Keratinocyte (primary cell): ENCODE measurements at regions not wholly inside any gene's neighbourhood (a gene's known extent, or its start where the extent isn't known, plus 50 kb on each side); places are given as distances from the start of the nearest gene placed in this dataset.

ENCODE experiments used
- DNase-seq: peaks from one replicate; pipeline ENCODE4 v3.0.0-alpha.2; 2011; ENCODE audit warnings: low read depth, missing footprints, low spot score
- FAIRE-seq: peaks from 2 replicates; lab custom pipeline; 2011; peaks lifted over from hg19 to GRCh38; lab: Jason Lieb, UNC
- H2AFZ ChIP-seq: 2 replicates; pipeline ENCODE4 v1.6.0; 2012; ENCODE audit warnings: low read length, control low read depth, inconsistent platforms; ENCODE audit not compliant: control insufficient read depth
- H3K27ac ChIP-seq: 2 replicates; pipeline ENCODE4 v1.5.1; 2011; ENCODE audit warnings: low read length; ENCODE audit not compliant: control insufficient read depth, insufficient read depth
- H3K27me3 ChIP-seq: 3 replicates; pipeline ENCODE4 v1.6.0; 2011; ENCODE audit warnings: low read length; ENCODE audit not compliant: control insufficient read depth, insufficient read depth; ENCODE audit errors: extremely low read depth
- H3K36me3 ChIP-seq, 2 experiments: 2 replicates in 1 of 2; 3 replicates in 1 of 2; pipeline ENCODE4 v1.5.1; 2011; ENCODE audit warnings: low read length in 2 of 2, mild to moderate bottlenecking in 1 of 2; ENCODE audit not compliant: control insufficient read depth in 2 of 2, insufficient read depth in 2 of 2; ENCODE audit errors: extremely low read depth in 1 of 2
- H3K4me1 ChIP-seq: 3 replicates; pipeline ENCODE4 v1.5.1; 2011; ENCODE audit warnings: low read length; ENCODE audit not compliant: control insufficient read depth, insufficient read depth; ENCODE audit errors: extremely low read depth
- H3K4me2 ChIP-seq: 3 replicates; pipeline ENCODE4 v1.6.0; 2011; ENCODE audit warnings: low read depth, low read length; ENCODE audit not compliant: control insufficient read depth, insufficient read depth; ENCODE audit errors: extremely low read depth
- H3K4me3 ChIP-seq, 3 experiments: fragments of 200-600 bp in 1 of 3; sonication (generic) in 1 of 3; 2 replicates in 2 of 3; 3 replicates in 1 of 3; pipeline ENCODE4 v1.5.1; 2011 to 2016; ENCODE audit warnings: low read length in 3 of 3, mild to moderate bottlenecking in 3 of 3, control low read depth in 2 of 3, inconsistent platforms in 1 of 3, low read depth in 1 of 3, mixed read lengths in 1 of 3, mixed run types in 1 of 3, moderate library complexity in 1 of 3; ENCODE audit not compliant: control insufficient read depth in 2 of 3, insufficient read depth in 2 of 3; ENCODE audit errors: extremely low read depth in 1 of 3
- H3K79me2 ChIP-seq: 2 replicates; pipeline ENCODE4 v1.6.0; 2012; ENCODE audit warnings: low read length; ENCODE audit not compliant: control insufficient read depth, insufficient read depth
- H3K9ac ChIP-seq: 3 replicates; pipeline ENCODE4 v1.6.0; 2011; ENCODE audit warnings: low read length; ENCODE audit not compliant: control insufficient read depth, insufficient read depth; ENCODE audit errors: extremely low read depth
- H3K9me1 ChIP-seq: 3 replicates; pipeline ENCODE4 v1.6.0; 2011; ENCODE audit warnings: low read length; ENCODE audit not compliant: control insufficient read depth, insufficient read depth; ENCODE audit errors: extremely low read depth
- H3K9me3 ChIP-seq: 2 replicates; pipeline ENCODE4 v1.5.1; 2012; ENCODE audit warnings: low read depth, low read length; ENCODE audit not compliant: control insufficient read depth
- H4K20me1 ChIP-seq: 3 replicates; pipeline ENCODE4 v1.6.0; 2011; ENCODE audit warnings: low read length; ENCODE audit not compliant: control insufficient read depth, insufficient read depth; ENCODE audit errors: extremely low read depth
- CTCF ChIP-seq, 3 experiments: IDR thresholded peaks in 1 of 3; conservative IDR thresholded peaks in 1 of 3; optimal IDR thresholded peaks in 1 of 3; 2 replicates in 2 of 3; 3 replicates in 1 of 3; pipeline versions ENCODE3 to v1.5.1; 2011; ENCODE audit warnings: low read length in 3 of 3, mild to moderate bottlenecking in 3 of 3, moderate library complexity in 2 of 3, control low read depth in 1 of 3, inconsistent platforms in 1 of 3; ENCODE audit not compliant: insufficient read depth in 2 of 3; ENCODE audit errors: extremely low read depth in 1 of 3
- EZH2 ChIP-seq: IDR thresholded peaks from one replicate; pipeline ENCODE4 v1.6.1; 2012; ENCODE audit warnings: inconsistent platforms, mild to moderate bottlenecking, low read length, moderate library complexity
- dilution Hi-C: fragments of 300-500 bp; cut with MboI; formaldehyde crosslinking; loops from one replicate; pipeline ENCODE4 v1.7.0; 2020; ENCODE audit warnings: low sequenced_read_pairs; ENCODE audit not compliant: extremely low pct_ligation_motif_present

GRCh38 chr15:77738038-77738370, 105.3 kb upstream of the LINGO1 start:
- no peaks in the 10 kb centered on the region for H3K4me1 ChIP-seq
- DNase-seq (no peak), FAIRE-seq (no peak)
- no peaks in the 10 kb centered on the region for H3K9me3 ChIP-seq
- no peaks in the 10 kb centered on the region for H3K36me3 ChIP-seq
- no peak overlapping the region for H3K4me3 ChIP-seq
- TF ChIP-seq EZH2, result no peak
- no peak for TF ChIP-seq CTCF (optimal IDR thresholded peaks at IDR 0.05 in 1 of 3, IDR thresholded peaks at IDR 0.05 in 1 of 3, conservative IDR thresholded peaks at IDR 0.05 in 1 of 3; ENCODE audit: extremely low read depth in 1 of 3, insufficient read depth in 2 of 3, low read length in 3 of 3)
- H3K27ac ChIP-seq, result no peak overlapping the region
- H3K27me3 ChIP-seq, result peaks cover 24% of the 10 kb centered on the region
- no peak overlapping the region for H2AFZ ChIP-seq
- H3K9ac ChIP-seq, result no peak overlapping the region
- H3K79me2 ChIP-seq, result no peaks in the 10 kb centered on the region
- dilution Hi-C loops, result no loop called here
- H3K9me1 ChIP-seq, result no peaks in the 10 kb centered on the region
- H4K20me1 ChIP-seq, result peaks cover 4% of the 10 kb centered on the region
- no peak overlapping the region for H3K4me2 ChIP-seq

DNA sequence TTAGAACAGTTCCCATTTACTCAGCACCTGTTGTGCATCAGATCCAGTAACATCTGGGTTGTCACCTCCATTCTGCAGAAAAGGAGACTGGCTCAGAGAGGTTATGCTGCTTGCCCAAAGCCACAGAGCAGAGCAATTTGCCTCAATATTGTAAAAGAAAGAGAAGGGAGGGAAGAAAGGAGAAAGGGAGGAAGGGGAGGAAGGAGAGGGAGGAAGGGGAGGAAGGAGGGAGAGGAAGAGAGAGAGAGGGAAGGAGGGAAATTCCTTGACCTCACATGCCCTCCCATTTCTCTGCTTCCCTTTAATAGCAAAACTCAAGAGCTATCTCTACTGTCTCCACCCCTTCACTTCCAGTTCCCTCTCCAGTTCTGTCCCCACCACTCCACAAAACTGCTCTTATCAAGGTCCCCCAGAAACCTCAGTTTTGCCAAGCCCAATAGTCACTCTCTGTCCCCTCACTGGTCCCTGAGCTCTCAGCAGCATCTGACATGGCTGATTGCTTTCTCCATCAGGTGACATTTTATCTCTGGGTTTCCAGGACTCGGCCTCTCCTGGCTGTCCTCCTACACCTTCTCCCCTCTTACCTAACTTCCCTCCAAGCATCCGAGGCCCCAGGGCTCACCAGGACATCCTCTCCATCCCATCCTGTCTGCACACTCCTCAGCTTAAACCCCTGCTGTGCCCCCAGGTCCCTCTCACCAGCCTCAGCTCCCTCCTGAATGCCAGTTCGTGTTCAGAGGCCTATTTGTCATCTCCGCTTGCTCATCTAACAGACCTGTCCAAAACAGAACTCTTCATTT, 104.7 kb upstream of the LINGO1 start:
- Histone ChIP-seq H3K79me2 (no peaks in the 10 kb centered on the region), H3K4me1 (no peaks in the 10 kb centered on the region), H3K27ac (no peak overlapping the region), H3K9me3 (no peaks in the 10 kb centered on the region), H4K20me1 (peaks cover 4% of the 10 kb centered on the region), H3K9me1 (no peaks in the 10 kb centered on the region), H3K4me2 (no peak overlapping the region), H3K4me3 (no peak overlapping the region), H3K9ac (no peak overlapping the region), H2AFZ (no peak overlapping the region), H3K27me3 (peaks cover 20% of the 10 kb centered on the region), H3K36me3 (no peaks in the 10 kb centered on the region)
- dilution Hi-C loops, result no loop called here
- TF ChIP-seq CTCF (optimal IDR thresholded peaks at IDR 0.05 in 1 of 3, IDR thresholded peaks at IDR 0.05 in 1 of 3, conservative IDR thresholded peaks at IDR 0.05 in 1 of 3; ENCODE audit: extremely low read depth in 1 of 3, insufficient read depth in 2 of 3, low read length in 3 of 3), result no peak
- TF ChIP-seq EZH2, result no peak
- DNase-seq, result no peak
- FAIRE-seq, result no peak
